IPS-20b (cell line): ENCODE measurements at regions not wholly inside any gene's neighbourhood (a gene's known extent, or its start where the extent isn't known, plus 50 kb on each side); places are given as distances from the start of the nearest gene placed in this dataset.
"Not testable (repeated sequence)": the region's sequence is repeated elsewhere in the genome, so short reads cannot be mapped to it uniquely, and the experiment has no call there.

Source experiments
- H3K27ac ChIP-seq: one replicate; pipeline ENCODE4 v1.5.1; 2013; ENCODE audit warnings: low read length
- H3K27me3 ChIP-seq: 2 replicates; pipeline ENCODE4 v1.6.1; 2013; ENCODE audit warnings: mild to moderate bottlenecking, low read length, inconsistent platforms; ENCODE audit not compliant: insufficient read depth
- H3K36me3 ChIP-seq: 2 replicates; pipeline ENCODE4 v1.6.1; 2013; ENCODE audit warnings: low read depth, mild to moderate bottlenecking, inconsistent platforms, low read length, moderate library complexity; ENCODE audit not compliant: insufficient read depth
- H3K4me1 ChIP-seq: 2 replicates; pipeline ENCODE4 v1.6.1; 2013; ENCODE audit warnings: mild to moderate bottlenecking, control low read depth, inconsistent platforms, low read length, moderate library complexity; ENCODE audit not compliant: insufficient read depth
- H3K4me3 ChIP-seq: 2 replicates; pipeline ENCODE4 v1.5.1; 2013; ENCODE audit warnings: mild to moderate bottlenecking, low read length, inconsistent platforms
- H3K9ac ChIP-seq: 2 replicates; pipeline ENCODE4 v1.6.1; 2013; ENCODE audit warnings: low read depth, mild to moderate bottlenecking, inconsistent platforms, low read length, moderate library complexity
- H3K9me3 ChIP-seq: 2 replicates; pipeline ENCODE4 v1.6.1; 2013; ENCODE audit warnings: mild to moderate bottlenecking, low read depth, low read length, inconsistent platforms; ENCODE audit not compliant: insufficient read depth

DNA sequence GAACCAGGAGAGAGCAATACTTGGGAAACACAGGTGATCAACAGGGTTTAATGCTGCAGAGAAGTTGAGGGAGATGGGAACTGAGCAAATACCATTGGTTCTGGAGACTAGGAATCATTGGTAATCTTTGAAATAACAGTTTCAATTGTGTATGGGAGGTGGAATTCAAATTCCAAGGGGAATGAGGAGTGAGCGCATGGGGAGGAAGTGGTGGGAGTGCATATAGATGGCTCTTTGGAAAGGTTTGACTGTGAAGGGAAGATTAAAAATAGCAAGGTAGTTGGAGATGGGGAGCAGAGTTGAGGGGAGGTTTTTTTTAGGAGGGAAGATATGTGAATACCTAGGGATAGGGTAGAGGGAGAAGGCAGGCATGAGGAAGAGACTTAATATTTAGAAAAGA is 51.1 kb upstream of the ROPN1 start:
- Histone ChIP-seq H3K4me3 (no peak overlapping the region), H3K9me3 (no peaks in the 10 kb centered on the region), H3K36me3 (no peaks in the 10 kb centered on the region), H3K4me1 (no peaks in the 10 kb centered on the region), H3K27ac (no peak overlapping the region), H3K9ac (no peak overlapping the region), H3K27me3 (peaks cover 3% of the 10 kb centered on the region)

DNA sequence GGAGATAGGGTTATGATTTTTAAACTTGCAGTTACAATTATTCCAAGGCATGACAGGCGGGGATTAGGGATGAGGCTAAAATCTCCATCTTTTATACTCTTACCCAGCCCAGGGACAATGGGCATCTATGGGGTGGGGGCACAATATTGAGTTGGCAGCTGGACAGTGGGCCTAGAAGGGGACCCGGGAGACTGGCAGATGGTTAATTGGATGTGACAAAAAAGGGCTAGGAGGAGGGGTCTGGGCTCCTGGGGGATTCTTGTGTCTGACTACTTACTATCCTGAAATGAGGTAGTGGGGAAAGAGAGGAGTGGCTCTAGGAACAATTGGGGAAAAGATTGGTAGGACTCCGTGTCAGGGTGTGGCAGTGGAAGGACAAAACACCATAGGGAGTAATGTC is 53.0 kb upstream of the ROPN1 start:
- H3K4me3 ChIP-seq, result no peak overlapping the region
- no peaks in the 10 kb centered on the region for H3K9me3 ChIP-seq
- no peak overlapping the region for H3K27ac ChIP-seq
- H3K4me1 ChIP-seq, result no peaks in the 10 kb centered on the region
- no peaks in the 10 kb centered on the region for H3K36me3 ChIP-seq
- H3K27me3 ChIP-seq, result no peaks in the 10 kb centered on the region; the same call in 1 of the 2 replicates
- H3K9ac ChIP-seq, result no peak overlapping the region

DNA sequence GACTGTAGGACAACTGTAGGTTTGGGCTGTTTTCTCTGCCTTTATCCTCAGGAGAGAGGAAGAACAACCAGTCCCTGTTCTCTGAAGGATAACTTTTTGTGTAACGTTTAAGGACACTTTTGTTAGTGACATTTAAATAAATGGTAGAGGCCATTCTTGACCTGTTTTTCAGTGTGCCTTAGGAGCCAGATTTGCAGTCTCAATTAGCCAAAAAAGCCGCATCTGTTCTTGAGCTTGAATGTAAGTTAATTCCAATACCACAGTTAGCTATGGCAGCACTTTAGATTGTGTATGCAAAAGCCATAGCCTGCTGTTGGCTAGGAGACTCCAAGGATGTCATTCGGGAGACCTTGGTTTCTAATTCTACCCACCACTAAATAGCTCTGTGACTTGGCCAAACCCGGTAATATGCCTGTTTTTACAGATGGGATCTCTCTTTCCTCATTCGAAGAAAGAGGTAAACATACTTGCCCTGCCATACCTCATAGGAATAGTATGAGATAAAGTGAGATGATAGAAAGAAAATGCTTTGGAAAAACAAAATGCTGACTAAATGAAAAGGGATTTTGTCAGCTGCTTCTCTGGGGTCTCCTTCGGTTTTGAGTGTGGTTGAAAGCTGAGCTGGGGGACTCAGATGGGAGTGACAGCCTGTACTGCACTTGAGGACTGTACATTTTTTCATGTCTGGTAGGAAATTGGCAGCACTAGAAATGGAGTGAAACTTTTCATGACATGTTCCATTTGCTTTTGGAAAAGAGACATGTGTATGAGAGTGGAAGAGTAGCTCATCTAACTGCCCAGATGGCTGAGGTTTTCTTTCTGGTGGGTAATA is 57.3 kb upstream of the ROPN1 start:
- no peak overlapping the region for H3K4me3 ChIP-seq

DNA sequence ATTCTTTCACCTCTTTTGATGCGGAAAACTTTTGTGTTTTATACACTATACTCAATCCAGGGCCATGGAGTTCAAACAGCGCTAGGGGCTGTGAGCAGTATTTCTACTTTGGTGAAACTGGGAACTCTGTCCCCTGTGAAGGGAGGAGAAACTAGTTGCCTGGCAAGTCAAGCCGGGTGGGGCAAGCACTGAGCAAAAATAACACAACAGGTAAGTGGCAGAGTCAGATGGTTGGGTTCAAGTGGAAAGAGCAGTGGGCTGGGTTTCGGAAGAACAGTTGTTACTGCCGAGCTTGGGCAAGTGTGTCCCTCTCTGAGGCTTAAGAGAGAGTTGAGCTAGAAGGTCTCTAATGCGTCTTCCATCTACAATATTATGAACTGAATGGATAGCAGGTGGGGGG is 59.7 kb upstream of the ROPN1 start:
- no peaks in the 10 kb centered on the region for H3K4me1 ChIP-seq
- H3K36me3 ChIP-seq, result no peaks in the 10 kb centered on the region
- no peaks in the 10 kb centered on the region for H3K27me3 ChIP-seq
- no peak overlapping the region for H3K9ac ChIP-seq
- no peak overlapping the region for H3K27ac ChIP-seq
- H3K9me3 ChIP-seq, result no peaks in the 10 kb centered on the region
- H3K4me3 ChIP-seq, result no peak overlapping the region

More for the DNA sequence above, 57.3 kb upstream of the ROPN1 start:
- Histone ChIP-seq H3K36me3 (no peaks in the 10 kb centered on the region), H3K27me3 (no peaks in the 10 kb centered on the region), H3K9ac (no peak overlapping the region), H3K27ac (no peak overlapping the region), H3K9me3 (no peaks in the 10 kb centered on the region), H3K4me1 (no peaks in the 10 kb centered on the region)

DNA sequence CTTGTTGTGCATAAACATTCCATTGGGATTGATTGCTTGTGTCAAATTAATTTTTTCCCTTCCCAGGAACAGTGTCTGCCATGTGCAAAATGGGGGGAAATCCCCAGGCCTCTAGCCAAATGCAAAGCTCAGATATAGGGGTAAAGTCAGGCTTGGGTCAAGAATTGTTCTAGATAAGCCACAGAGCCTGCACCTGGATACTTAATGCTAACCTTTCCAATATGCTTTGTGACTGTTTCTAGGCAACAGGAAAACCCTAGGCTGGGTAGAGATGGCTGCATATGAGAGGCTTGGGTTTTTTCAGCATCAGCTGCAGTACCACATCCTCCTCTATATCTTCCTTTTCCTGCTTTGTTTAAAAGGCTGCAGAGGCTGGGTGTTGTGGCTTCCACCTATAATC is 61.9 kb upstream of the ROPN1 start:
- Histone ChIP-seq H3K4me3 (no peak overlapping the region), H3K27me3 (no peaks in the 10 kb centered on the region), H3K36me3 (no peaks in the 10 kb centered on the region), H3K27ac (no peak overlapping the region), H3K9ac (no peak overlapping the region), H3K4me1 (no peaks in the 10 kb centered on the region), H3K9me3 (no peaks in the 10 kb centered on the region)

DNA sequence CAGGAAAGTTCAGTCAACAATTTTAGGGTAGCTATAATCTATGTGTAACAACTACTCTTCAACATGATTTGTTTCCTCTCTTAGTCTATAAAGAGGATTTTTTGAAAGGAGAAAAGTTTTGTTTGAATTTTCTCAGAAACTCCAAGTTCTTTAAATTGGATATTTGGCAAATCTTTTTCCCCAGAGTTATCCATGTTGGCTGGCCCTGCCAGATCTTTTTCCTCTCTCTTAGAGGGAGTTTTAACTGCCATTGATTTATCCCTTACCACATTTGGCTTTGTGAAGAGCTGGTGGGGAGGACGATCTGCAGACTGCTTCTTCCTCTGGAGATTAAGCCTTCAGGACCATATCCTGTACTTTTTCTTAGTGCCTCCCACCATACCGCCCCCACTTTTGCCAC is 64.9 kb upstream of the ROPN1 start:
- H3K9ac ChIP-seq, result no peak overlapping the region
- no peak overlapping the region for H3K27ac ChIP-seq
- peaks cover 12% of the 10 kb centered on the region; the same call in 1 of the 2 replicates for H3K27me3 ChIP-seq
- no peaks in the 10 kb centered on the region; the same call in 1 of the 2 replicates for H3K4me1 ChIP-seq
- no peaks in the 10 kb centered on the region for H3K36me3 ChIP-seq
- no peak overlapping the region for H3K4me3 ChIP-seq
- no peaks in the 10 kb centered on the region for H3K9me3 ChIP-seq

DNA sequence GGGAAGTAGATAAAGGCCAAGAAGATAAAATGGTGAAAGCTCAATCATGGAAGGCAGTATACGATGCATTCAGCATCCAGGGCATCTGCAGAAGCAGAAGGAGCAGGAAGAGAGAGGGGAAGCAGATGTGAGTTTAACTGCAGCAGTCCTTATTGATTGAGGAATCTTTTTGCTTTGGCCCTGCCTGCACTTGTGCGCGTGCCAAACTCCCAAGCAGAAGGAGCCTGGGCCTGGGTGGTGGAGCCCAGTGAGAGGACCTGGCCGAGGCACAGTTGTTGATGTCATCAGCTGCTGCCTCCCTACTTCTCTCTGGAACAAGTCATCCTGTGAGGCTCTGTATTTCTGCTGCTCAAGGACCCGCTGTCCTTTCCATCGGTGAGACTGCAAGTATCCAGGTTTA is 65.5 kb upstream of the ROPN1 start:
- H3K4me1 ChIP-seq, result no peaks in the 10 kb centered on the region; the same call in 1 of the 2 replicates
- H3K36me3 ChIP-seq, result no peaks in the 10 kb centered on the region
- no peak overlapping the region for H3K27ac ChIP-seq
- H3K9ac ChIP-seq, result no peak overlapping the region
- H3K9me3 ChIP-seq, result no peaks in the 10 kb centered on the region
- peaks cover 12% of the 10 kb centered on the region; the same call in 1 of the 2 replicates for H3K27me3 ChIP-seq
- no peak overlapping the region for H3K4me3 ChIP-seq

DNA sequence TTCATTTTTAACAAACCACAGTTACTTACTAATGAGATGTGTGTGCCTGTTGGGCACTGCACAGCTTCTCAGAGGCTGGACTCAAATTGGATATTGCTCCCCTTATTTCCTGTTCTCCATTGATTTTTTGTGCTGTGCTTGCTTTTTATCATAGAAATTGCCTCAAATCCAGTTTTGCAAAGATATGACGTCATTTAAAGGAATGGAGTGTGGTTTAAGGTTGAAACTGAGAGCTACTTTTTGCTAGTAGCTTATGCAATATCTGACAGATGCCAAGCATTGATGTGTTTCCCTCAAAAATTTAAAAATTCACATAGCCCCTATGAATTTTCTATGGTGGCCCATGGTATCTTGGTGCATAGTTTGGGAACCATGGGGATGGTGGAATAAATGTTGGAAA is 67.7 kb upstream of the ROPN1 start:
- H3K4me3 ChIP-seq, result no peak overlapping the region
- H3K27ac ChIP-seq, result no peak overlapping the region
- no peaks in the 10 kb centered on the region for H3K36me3 ChIP-seq
- H3K9me3 ChIP-seq, result no peaks in the 10 kb centered on the region
- no peaks in the 10 kb centered on the region; the same call in 1 of the 2 replicates for H3K4me1 ChIP-seq
- H3K9ac ChIP-seq, result no peak overlapping the region
- H3K27me3 ChIP-seq, result peaks cover 26% of the 10 kb centered on the region; the same call in 1 of the 2 replicates

DNA sequence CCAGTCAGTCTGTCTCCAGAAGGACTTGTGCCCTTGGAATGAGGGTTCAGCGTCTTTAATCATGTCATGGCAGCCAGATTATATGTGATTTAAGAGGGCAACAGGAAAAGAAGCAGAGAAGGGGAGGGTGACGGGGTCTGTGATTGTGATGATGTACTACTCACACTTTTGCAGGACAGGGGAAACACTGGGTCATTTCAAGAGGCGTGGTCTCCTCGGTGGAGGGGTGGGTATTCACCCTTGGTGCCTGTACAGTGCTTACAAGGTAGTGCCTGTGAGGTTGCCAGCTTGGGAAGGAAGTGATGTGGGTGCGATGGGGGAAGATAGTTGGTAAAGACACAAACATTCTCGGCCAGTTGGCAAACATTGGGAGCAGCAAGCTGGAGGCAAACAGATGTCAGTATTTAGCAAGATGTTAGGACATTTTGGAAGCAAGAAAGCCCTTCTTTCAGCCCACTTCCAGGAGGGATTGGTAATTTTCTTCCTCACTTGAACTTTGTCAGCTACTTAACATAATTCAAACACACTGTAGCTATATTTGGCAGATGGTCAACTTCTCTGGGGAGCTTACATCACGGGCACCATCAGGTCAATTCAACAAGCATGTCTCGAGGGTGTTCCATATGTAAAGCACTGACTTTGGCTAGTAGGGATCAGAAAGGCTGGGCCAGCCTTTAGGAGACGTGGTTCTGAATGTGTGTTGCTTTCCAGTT is 71.4 kb upstream of the ROPN1 start:
- Histone ChIP-seq H3K4me3 (no peak overlapping the region), H3K27me3 (peaks cover 26% of the 10 kb centered on the region; the same call in 1 of the 2 replicates), H3K9ac (no peak overlapping the region), H3K27ac (no peak overlapping the region), H3K4me1 (no peaks in the 10 kb centered on the region; the same call in 1 of the 2 replicates), H3K36me3 (no peaks in the 10 kb centered on the region), H3K9me3 (no peaks in the 10 kb centered on the region)

DNA sequence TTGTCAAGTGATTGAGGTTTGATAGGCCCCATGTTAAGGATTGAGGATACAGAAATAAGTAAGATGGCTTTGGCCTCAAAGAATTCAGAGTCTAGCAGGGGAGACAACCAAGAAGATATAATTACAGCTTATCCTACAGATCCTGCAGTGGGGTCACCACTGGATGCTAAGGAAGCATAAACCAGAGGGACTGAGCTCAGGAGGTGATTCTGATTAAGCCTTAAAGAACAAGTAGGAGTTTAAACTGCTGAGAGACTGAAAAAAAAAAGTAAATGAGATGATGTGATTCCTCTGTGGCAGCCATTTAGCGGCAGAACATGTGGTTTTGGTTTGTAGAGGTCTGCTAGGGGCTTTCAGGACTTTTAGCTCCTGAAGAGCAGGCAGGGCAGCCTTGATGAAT is 72.1 kb upstream of the ROPN1 start:
- Histone ChIP-seq H3K9ac (no peak overlapping the region), H3K36me3 (no peaks in the 10 kb centered on the region), H3K27ac (no peak overlapping the region), H3K4me3 (no peak overlapping the region), H3K9me3 (no peaks in the 10 kb centered on the region), H3K27me3 (peaks cover 26% of the 10 kb centered on the region; the same call in 1 of the 2 replicates), H3K4me1 (no peaks in the 10 kb centered on the region; the same call in 1 of the 2 replicates)

DNA sequence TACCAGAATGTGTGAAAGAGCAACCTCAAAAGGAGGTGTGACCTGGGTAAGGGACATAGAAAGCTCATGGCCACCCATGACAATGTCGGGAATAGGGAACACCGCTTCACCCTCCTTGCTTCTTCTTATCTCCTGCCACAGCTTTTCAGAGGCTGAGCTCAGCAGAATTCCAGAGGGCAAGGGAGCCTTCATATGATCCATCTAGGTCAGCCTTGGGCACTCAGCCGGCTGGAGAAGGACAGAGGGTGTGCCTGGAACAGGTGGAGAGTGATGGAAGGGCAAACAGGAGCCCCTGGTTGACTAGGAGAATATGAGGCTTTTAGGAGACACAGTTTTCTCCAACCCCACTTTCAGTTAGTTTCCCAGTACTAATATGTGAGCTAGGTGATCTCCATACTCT is 74.6 kb upstream of the ROPN1 start:
- peaks cover 14% of the 10 kb centered on the region; the same call in 1 of the 2 replicates for H3K27me3 ChIP-seq
- not testable (repeated sequence) for H3K4me1 ChIP-seq, H3K9me3 ChIP-seq, H3K4me3 ChIP-seq, H3K27ac ChIP-seq, H3K36me3 ChIP-seq, H3K9ac ChIP-seq

DNA sequence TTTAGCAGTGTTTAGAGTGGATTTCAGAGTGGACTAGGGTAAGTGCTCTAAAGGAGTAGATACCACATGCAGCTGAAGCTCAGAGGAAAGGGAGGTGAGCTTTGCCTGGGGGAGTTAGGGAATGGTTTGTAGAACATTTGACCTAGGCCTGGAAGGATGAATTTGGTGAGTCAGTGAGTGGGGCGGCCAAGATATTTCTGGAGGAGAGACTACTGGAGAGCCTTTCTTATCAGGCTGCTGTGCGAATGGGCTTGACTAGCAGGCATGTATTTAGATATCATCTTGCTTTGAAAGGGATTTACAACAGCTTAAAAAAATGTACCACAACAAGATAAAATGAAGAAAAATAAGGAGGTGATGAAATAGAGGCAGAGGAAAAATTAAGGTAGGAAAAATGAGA is 77.8 kb upstream of the ROPN1 start:
- not testable (repeated sequence) for H3K4me3 ChIP-seq, H3K9me3 ChIP-seq, H3K9ac ChIP-seq, H3K27ac ChIP-seq, H3K27me3 ChIP-seq, H3K4me1 ChIP-seq, H3K36me3 ChIP-seq
